HCT116 (cell line): ENCODE measurements at regions not wholly inside any gene's neighbourhood (a gene's known extent, or its start where the extent isn't known, plus 50 kb on each side); places are given as distances from the start of the nearest gene placed in this dataset.

Source experiments
- ATAC-seq: fragments of 200-7000 bp; cut with Tn5 transposase; 2 replicates; pipeline ENCODE4 v1.9.1; 2020; ENCODE audit warnings: mild to moderate bottlenecking, moderate library complexity
- BruUV-seq: library from RNA; stranded (reverse); fragments of 400-500 nt; replicated peaks from 2 replicates; lab custom pipeline; 2021; lab: Mats Ljungman, UMichigan
- CTCF ChIA-PET: fragments of 300-600 bp; sonication (Branson Sonifier 250); formaldehyde crosslinking; loops from one replicate; lab custom pipeline; 2021; ENCODE audit warnings: antibody characterized with exemption; lab: Charles Lee
- POLR2A ChIA-PET: fragments of 300-600, 350-600 bp; sonication (Branson Sonifier 250); formaldehyde crosslinking; loops from one replicate; lab custom pipeline; 2021; ENCODE audit warnings: antibody characterized with exemption; lab: Charles Lee
- RAD21 ChIA-PET, 2 experiments: fragments of 300-600 bp; sonication (Branson Sonifier 250); formaldehyde crosslinking; loops; one replicate each; lab custom pipeline; 2023; ENCODE audit warnings: low total read pairs in 2 of 2; ENCODE audit not compliant: uncharacterized antibody in 2 of 2, unreplicated experiment in 2 of 2, low non-redundant PET in 1 of 2; lab: Charles Lee
- DNase-seq: peaks from one replicate; pipeline ENCODE4 v3.0.0-alpha.2; 2010; ENCODE audit warnings: low read depth, low spot score
- H2AFZ ChIP-seq: fragments of 200-600 bp; shearing (Covaris generic), sonication (generic); 2 replicates; pipeline ENCODE4 v1.6.1; 2017; ENCODE audit warnings: low read depth, mixed run types, mixed read lengths, antibody characterized with exemption, low read length; ENCODE audit not compliant: poor library complexity, severe bottlenecking
- H3K27ac ChIP-seq: 2 replicates; pipeline ENCODE4 v1.5.1; 2012; ENCODE audit warnings: low read depth, low read length
- H3K27me3 ChIP-seq: fragments of 200-600 bp; sonication (generic); 2 replicates; pipeline ENCODE4 v1.6.1; 2016; ENCODE audit warnings: mixed run types, low read length, mixed read lengths; ENCODE audit not compliant: insufficient read depth
- H3K36me3 ChIP-seq, 2 experiments: fragments of 200-500 bp in 1 of 2; fragments of 200-600 bp in 1 of 2; sonication (Bioruptor generic) in 1 of 2; sonication (generic) in 1 of 2; 2 replicates each; pipeline versions ENCODE4 v1.5.1 to v1.6.1; 2014 to 2016; ENCODE audit warnings: low read length in 2 of 2, inconsistent platforms in 1 of 2, mixed read lengths in 1 of 2, mixed run types in 1 of 2; ENCODE audit not compliant: insufficient read depth in 2 of 2, control insufficient read depth in 1 of 2
- H3K4me1 ChIP-seq, 2 experiments: fragments of 200-600 bp in 1 of 2; sonication (generic) in 1 of 2; 2 replicates each; pipeline versions ENCODE4 v1.5.1 to v1.6.1; 2012 to 2017; ENCODE audit warnings: low read length in 2 of 2, inconsistent platforms in 1 of 2, mild to moderate bottlenecking in 1 of 2, mixed read lengths in 1 of 2, mixed run types in 1 of 2, moderate library complexity in 1 of 2; ENCODE audit not compliant: insufficient read depth in 2 of 2, control insufficient read depth in 1 of 2
- H3K4me2 ChIP-seq: fragments of 200-600 bp; sonication (generic); 2 replicates; pipeline ENCODE4 v1.6.1; 2017; ENCODE audit warnings: mixed run types, low read length, mixed read lengths
- H3K4me3 ChIP-seq, 2 experiments: fragments of 200-600 bp in 1 of 2; sonication (generic) in 1 of 2; replicated peaks in 1 of 2; 2 replicates each; pipeline ENCODE4 v1.5.1; 2011 to 2016; ENCODE audit warnings: low read length in 2 of 2, control low read depth in 1 of 2, low read depth in 1 of 2, mild to moderate bottlenecking in 1 of 2, mixed read lengths in 1 of 2, mixed run types in 1 of 2
- H3K79me2 ChIP-seq: fragments of 200-600 bp; sonication (generic); 2 replicates; pipeline ENCODE4 v1.6.1; 2017; ENCODE audit warnings: mild to moderate bottlenecking, mixed run types, low read length, moderate library complexity, mixed read lengths; ENCODE audit not compliant: insufficient read depth
- H3K9ac ChIP-seq: fragments of 200-600 bp; sonication (generic); 2 replicates; pipeline ENCODE4 v1.6.1; 2016; ENCODE audit warnings: low read length, mixed read lengths
- H3K9me2 ChIP-seq: fragments of 200-600 bp; sonication (generic), shearing (Covaris generic); 2 replicates; pipeline ENCODE4 v1.6.1; 2017; ENCODE audit warnings: mixed run types, mild to moderate bottlenecking, moderate library complexity; ENCODE audit not compliant: insufficient read depth
- H3K9me3 ChIP-seq, 2 experiments: fragments of 200-500 bp in 1 of 2; fragments of 200-600 bp in 1 of 2; sonication (Bioruptor generic) in 1 of 2; sonication (generic) in 1 of 2; 2 replicates each; pipeline ENCODE4 v1.6.1; 2014 to 2017; ENCODE audit warnings: low read length in 2 of 2, mixed read lengths in 2 of 2, inconsistent platforms in 1 of 2, low read depth in 1 of 2, mild to moderate bottlenecking in 1 of 2, mixed run types in 1 of 2, moderate library complexity in 1 of 2; ENCODE audit not compliant: control insufficient read depth in 1 of 2, insufficient read depth in 1 of 2
- H4K20me1 ChIP-seq: fragments of 200-600 bp; sonication (generic), shearing (Covaris generic); 2 replicates; pipeline ENCODE4 v1.6.1; 2017; ENCODE audit warnings: mixed run types, mild to moderate bottlenecking, moderate library complexity; ENCODE audit not compliant: insufficient read depth
- CBX3 ChIP-seq: IDR thresholded peaks from 2 replicates; pipeline ENCODE4 v1.6.1; 2012; ENCODE audit warnings: low read depth
- CEBPB ChIP-seq: IDR thresholded peaks from 2 replicates; pipeline ENCODE4 v1.6.1; 2012; ENCODE audit warnings: low read depth
- EZH2phosphoT487 ChIP-seq: fragments of 200-600 bp; IDR thresholded peaks from 2 replicates; pipeline ENCODE4 v1.6.1; 2018; ENCODE audit warnings: antibody characterized with exemption, borderline replicate concordance
- JUND ChIP-seq: IDR thresholded peaks from 2 replicates; pipeline ENCODE4 v1.6.1; 2012
- POLR2A ChIP-seq: IDR thresholded peaks from 2 replicates; pipeline ENCODE4 v1.7.0; 2011; ENCODE audit warnings: borderline replicate concordance; ENCODE audit not compliant: insufficient read depth, insufficient read length; ENCODE audit errors: extremely low read depth
- POLR2AphosphoS5 ChIP-seq: IDR thresholded peaks from 2 replicates; pipeline ENCODE4 v1.6.1; 2011; ENCODE audit warnings: mild to moderate bottlenecking, low read depth, low read length, moderate library complexity
- RAD21 ChIP-seq: IDR thresholded peaks from 2 replicates; pipeline ENCODE4 v1.6.1; 2012; ENCODE audit warnings: low read depth, mild to moderate bottlenecking
- SIN3A ChIP-seq: IDR thresholded peaks from 2 replicates; pipeline ENCODE4 v1.6.1; 2012; ENCODE audit warnings: low read depth
- SP1 ChIP-seq: IDR thresholded peaks from 2 replicates; pipeline ENCODE4 v1.6.1; 2012; ENCODE audit warnings: low read depth
- SRF ChIP-seq: IDR thresholded peaks from 2 replicates; pipeline ENCODE4 v1.6.1; 2012; ENCODE audit warnings: low read depth
- TCF7L2 ChIP-seq: IDR thresholded peaks from 2 replicates; pipeline ENCODE4 v1.7.0; 2011; ENCODE audit warnings: borderline replicate concordance, inconsistent platforms; ENCODE audit not compliant: insufficient read depth, insufficient read length; ENCODE audit errors: extremely low read depth
- YY1 ChIP-seq: IDR thresholded peaks from 2 replicates; pipeline ENCODE4 v1.6.1; 2011; ENCODE audit warnings: low read length, low read depth, moderate library complexity, mild to moderate bottlenecking; ENCODE audit not compliant: insufficient replicate concordance; ENCODE audit errors: extremely low read depth
- ZFX ChIP-seq: fragments of 450-650 bp; IDR thresholded peaks from 2 replicates; pipeline ENCODE4 v1.6.1; 2017
- ZNF274 ChIP-seq: fragments of 200-500 bp; sonication (Bioruptor generic); IDR thresholded peaks from 2 replicates; pipeline ENCODE4 v1.6.1; 2014; ENCODE audit warnings: mild to moderate bottlenecking, low read depth, low read length, inconsistent platforms
- intact Hi-C: fragments of 100-400 bp; cut with micrococcal nuclease; formaldehyde crosslinking; loops from 2 replicates; pipeline ENCODE4 v1.10.0; 2022
- TF ChIP-seq, protein P1 (sequence below): IDR thresholded peaks from 2 replicates; pipeline ENCODE4 v1.6.1; 2011; ENCODE audit warnings: mild to moderate bottlenecking, low read length, moderate library complexity; ENCODE audit not compliant: insufficient replicate concordance; ENCODE audit errors: extremely low read depth
- TF ChIP-seq, protein P2 (sequence below): IDR thresholded peaks from 2 replicates; pipeline ENCODE4 v1.6.1; 2012
- TF ChIP-seq, protein P3 (sequence below): IDR thresholded peaks from 2 replicates; pipeline ENCODE4 v1.6.1; 2012; ENCODE audit warnings: low read depth

- intact Hi-C loops: no loop called here
- ATAC-seq (no peak), DNase-seq (no peak)
- BruUV-seq: no TSS peak
- RAD21 ChIA-PET: no interaction called here
- Histone ChIP-seq H3K79me2 (no peaks in the 10 kb centered on the region), H3K27ac (no peak overlapping the region), H4K20me1 (no peaks in the 10 kb centered on the region), H3K36me3 (no peaks in the 10 kb centered on the region), H2AFZ (no peak overlapping the region), H3K9me2 (no peaks in the 10 kb centered on the region), H3K9ac (no peak overlapping the region), H3K4me3 (no peak overlapping the region), H3K9me3 (no peaks in the 10 kb centered on the region), H3K4me2 (no peak overlapping the region), H3K4me1 (no peaks in the 10 kb centered on the region), H3K27me3 (no peaks in the 10 kb centered on the region)
- CTCF ChIA-PET: no interaction called here
- TF ChIP-seq TCF7L2 (no peak), SIN3A (no peak), CEBPB (no peak), CBX3 (no peak), POLR2A (no peak), SRF (no peak), ZNF274 (no peak), ZFX (no peak), YY1 (no peak), POLR2AphosphoS5 (no peak), RAD21 (no peak), EZH2phosphoT487 (no peak), SP1 (no peak), JUND (no peak)
- TF ChIP-seq, protein P1, sequence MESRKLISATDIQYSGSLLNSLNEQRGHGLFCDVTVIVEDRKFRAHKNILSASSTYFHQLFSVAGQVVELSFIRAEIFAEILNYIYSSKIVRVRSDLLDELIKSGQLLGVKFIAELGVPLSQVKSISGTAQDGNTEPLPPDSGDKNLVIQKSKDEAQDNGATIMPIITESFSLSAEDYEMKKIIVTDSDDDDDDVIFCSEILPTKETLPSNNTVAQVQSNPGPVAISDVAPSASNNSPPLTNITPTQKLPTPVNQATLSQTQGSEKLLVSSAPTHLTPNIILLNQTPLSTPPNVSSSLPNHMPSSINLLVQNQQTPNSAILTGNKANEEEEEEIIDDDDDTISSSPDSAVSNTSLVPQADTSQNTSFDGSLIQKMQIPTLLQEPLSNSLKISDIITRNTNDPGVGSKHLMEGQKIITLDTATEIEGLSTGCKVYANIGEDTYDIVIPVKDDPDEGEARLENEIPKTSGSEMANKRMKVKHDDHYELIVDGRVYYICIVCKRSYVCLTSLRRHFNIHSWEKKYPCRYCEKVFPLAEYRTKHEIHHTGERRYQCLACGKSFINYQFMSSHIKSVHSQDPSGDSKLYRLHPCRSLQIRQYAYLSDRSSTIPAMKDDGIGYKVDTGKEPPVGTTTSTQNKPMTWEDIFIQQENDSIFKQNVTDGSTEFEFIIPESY: no peak
- TF ChIP-seq, protein P2, sequence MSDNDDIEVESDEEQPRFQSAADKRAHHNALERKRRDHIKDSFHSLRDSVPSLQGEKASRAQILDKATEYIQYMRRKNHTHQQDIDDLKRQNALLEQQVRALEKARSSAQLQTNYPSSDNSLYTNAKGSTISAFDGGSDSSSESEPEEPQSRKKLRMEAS: no peak
- TF ChIP-seq, protein P3, sequence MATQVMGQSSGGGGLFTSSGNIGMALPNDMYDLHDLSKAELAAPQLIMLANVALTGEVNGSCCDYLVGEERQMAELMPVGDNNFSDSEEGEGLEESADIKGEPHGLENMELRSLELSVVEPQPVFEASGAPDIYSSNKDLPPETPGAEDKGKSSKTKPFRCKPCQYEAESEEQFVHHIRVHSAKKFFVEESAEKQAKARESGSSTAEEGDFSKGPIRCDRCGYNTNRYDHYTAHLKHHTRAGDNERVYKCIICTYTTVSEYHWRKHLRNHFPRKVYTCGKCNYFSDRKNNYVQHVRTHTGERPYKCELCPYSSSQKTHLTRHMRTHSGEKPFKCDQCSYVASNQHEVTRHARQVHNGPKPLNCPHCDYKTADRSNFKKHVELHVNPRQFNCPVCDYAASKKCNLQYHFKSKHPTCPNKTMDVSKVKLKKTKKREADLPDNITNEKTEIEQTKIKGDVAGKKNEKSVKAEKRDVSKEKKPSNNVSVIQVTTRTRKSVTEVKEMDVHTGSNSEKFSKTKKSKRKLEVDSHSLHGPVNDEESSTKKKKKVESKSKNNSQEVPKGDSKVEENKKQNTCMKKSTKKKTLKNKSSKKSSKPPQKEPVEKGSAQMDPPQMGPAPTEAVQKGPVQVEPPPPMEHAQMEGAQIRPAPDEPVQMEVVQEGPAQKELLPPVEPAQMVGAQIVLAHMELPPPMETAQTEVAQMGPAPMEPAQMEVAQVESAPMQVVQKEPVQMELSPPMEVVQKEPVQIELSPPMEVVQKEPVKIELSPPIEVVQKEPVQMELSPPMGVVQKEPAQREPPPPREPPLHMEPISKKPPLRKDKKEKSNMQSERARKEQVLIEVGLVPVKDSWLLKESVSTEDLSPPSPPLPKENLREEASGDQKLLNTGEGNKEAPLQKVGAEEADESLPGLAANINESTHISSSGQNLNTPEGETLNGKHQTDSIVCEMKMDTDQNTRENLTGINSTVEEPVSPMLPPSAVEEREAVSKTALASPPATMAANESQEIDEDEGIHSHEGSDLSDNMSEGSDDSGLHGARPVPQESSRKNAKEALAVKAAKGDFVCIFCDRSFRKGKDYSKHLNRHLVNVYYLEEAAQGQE: no peak
- POLR2A ChIA-PET: no interaction called here
Measured at GRCh38 chr11:104488561-104488960, 324.6 kb upstream of the PDGFD start.
